ENCODE measurements at regions not wholly inside any gene's neighbourhood (a gene's known extent, or its start where the extent isn't known, plus 50 kb on each side); places are given as distances from the start of the nearest gene placed in this dataset.
A peak's percentile ranks its signal among the peaks of the same experiment; 100 is the strongest.

DNA sequence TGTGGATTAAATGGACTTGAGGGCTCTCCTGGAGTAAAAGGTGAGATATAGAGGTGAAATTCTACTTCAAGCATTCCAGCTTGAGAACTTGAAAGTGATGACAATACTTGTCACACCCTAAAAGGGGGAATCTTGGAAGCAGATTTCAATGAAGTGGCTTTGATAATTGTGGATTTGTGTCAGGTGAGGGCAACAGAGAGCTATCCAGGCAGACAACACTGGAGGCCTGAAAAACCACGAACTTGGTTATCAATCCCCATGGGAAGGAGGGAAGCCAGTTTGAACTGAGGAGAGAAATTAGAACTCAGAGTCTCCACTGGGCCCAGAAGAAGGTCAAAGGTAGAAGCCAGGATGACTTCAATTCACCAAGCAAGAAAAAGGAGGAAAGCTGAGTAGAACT lies 263.9 kb downstream of the FIGN start:
- intact Hi-C loops (cut with DNase I), result no loop called here
- no peak overlapping the region for H3K4me3 ChIP-seq
- no peak overlapping the region for H3K27ac ChIP-seq
- TF ChIP-seq, protein P1, sequence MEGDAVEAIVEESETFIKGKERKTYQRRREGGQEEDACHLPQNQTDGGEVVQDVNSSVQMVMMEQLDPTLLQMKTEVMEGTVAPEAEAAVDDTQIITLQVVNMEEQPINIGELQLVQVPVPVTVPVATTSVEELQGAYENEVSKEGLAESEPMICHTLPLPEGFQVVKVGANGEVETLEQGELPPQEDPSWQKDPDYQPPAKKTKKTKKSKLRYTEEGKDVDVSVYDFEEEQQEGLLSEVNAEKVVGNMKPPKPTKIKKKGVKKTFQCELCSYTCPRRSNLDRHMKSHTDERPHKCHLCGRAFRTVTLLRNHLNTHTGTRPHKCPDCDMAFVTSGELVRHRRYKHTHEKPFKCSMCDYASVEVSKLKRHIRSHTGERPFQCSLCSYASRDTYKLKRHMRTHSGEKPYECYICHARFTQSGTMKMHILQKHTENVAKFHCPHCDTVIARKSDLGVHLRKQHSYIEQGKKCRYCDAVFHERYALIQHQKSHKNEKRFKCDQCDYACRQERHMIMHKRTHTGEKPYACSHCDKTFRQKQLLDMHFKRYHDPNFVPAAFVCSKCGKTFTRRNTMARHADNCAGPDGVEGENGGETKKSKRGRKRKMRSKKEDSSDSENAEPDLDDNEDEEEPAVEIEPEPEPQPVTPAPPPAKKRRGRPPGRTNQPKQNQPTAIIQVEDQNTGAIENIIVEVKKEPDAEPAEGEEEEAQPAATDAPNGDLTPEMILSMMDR (IDR thresholded peaks at IDR 0.05), result peak in 1 of 6 experiments; percentile 11
- no peak for TF ChIP-seq POLR2A (IDR thresholded peaks at IDR 0.05)
- WGBS, 2 donors, result 0 to 25% methylated on average over 1 of the region's 1 CpG
- no peaks in the 10 kb centered on the region for H3K4me1 ChIP-seq
- no peaks in the 10 kb centered on the region for H3K27me3 ChIP-seq
- H3K9me3 ChIP-seq, result no peaks in the 10 kb centered on the region
- no peaks in the 10 kb centered on the region for H3K36me3 ChIP-seq
- DNase-seq, result no peak

DNA sequence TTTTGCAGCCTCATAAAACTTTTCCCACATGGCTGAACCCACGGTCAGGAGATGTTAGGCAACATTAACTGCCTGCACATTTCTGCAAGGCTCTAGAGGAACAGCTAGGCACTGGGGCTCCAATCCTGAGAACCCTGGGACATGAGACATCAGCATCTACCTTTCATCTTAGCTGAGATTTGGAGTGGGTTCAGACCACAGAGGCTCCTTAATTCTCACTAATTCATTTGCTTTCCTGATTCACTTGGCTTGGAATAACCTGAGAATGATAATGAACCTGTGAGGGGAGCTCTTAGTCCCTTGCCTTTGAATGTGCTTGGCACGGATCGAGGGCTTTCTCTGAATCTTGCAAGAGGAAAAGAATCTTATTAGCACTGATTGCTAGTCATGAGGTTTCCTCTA lies 266.2 kb downstream of the FIGN start:
- intact Hi-C loops (cut with DNase I), result no loop called here
- 21 to 41% methylated on average over 3 of the region's 3 CpGs for WGBS, 2 donors
- no peak for DNase-seq

DNA sequence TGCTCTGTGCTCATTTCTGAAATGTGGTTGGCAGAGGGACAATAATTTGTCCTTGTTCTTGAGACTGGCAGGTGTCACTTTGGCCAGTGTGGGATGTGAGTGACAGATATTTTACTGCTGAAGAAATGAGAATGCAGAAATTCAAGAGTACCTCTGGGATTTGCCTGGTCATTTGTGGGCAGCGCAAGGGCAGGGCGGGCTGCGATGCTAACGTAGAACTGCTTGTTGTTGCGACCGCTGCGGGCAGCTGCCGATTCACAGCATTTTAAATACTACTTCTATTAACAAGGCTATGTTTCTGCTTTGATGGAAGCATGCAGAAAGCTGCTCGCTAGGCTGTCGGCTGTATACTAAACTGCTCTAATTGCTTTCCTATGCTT lies 268.6 kb downstream of the FIGN start:
- DNase-seq, result no peak
- no peak for TF ChIP-seq POLR2A (IDR thresholded peaks at IDR 0.05)
- TF ChIP-seq, protein P1 (IDR thresholded peaks at IDR 0.05), result no peak
- H3K27ac ChIP-seq, result no peak overlapping the region
- 93 to 94% methylated on average over 8 to 10 of the region's 10 CpGs for WGBS, 2 donors
- no peaks in the 10 kb centered on the region for H3K9me3 ChIP-seq
- peaks cover 0 to 5% (median 0%) of the 10 kb centered on the region in 3 donors for H3K4me1 ChIP-seq
- intact Hi-C loops (cut with DNase I), result no loop called here
- H3K36me3 ChIP-seq, result no peaks in the 10 kb centered on the region
- no peaks in the 10 kb centered on the region for H3K27me3 ChIP-seq
- H3K4me3 ChIP-seq, result no peak overlapping the region

More for the DNA sequence above, 266.2 kb downstream of the FIGN start:
- Histone ChIP-seq H3K36me3 (no peaks in the 10 kb centered on the region), H3K27ac (no peak overlapping the region), H3K27me3 (no peaks in the 10 kb centered on the region), H3K4me3 (no peak overlapping the region), H3K4me1 (peaks cover 0 to 5% (median 0%) of the 10 kb centered on the region in 3 donors), H3K9me3 (no peaks in the 10 kb centered on the region)
- no peak for TF ChIP-seq POLR2A (IDR thresholded peaks at IDR 0.05)
- TF ChIP-seq, protein P1 (IDR thresholded peaks at IDR 0.05), result no peak

DNA sequence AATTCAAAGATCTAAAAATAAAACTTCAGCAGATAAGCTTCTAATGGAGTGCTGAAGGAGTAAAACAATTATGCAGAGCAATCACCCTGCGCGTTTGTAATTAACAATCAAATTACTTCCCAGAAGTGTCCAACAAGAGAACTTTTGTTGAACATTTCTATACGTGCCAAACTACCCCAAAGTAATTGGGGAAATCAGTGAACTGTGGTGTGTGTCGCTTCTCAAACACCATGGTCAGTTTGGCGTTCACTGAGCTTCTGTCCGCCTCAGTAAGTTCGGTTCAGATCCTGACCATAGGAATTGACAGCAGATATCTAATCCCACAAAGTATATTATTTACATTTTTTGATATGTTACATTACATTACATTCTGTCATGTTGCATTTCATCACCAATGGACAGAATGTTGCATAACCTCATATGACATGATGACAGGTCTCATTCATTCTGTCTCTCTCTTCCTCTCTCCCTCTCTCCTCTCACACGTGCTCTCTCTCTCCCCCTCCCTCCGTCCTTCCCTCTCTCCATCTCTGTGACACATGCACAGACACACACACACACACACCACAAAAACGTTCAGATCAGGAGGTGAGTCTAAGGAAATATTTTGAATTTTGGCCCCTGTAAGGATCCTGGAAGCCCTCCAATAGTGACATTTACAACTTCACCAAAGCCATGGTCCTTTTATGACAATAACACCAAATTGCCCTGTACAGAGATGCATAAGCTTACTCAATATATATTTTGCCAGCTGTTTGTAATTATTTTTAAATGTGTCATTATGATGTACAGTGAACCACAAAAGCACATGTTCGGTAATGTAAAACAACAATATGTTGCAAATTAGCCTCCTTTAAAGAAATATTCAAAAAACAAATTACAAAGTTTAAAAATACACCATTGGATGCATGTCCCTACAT lies 269.2 kb downstream of the FIGN start:
- no peak overlapping the region for H3K27ac ChIP-seq
- peaks cover 0 to 5% (median 0%) of the 10 kb centered on the region in 3 donors for H3K4me1 ChIP-seq
- no peak for DNase-seq
- intact Hi-C loops (cut with DNase I), result no loop called here
- 74 to 75% methylated on average over 11 of the region's 11 CpGs for WGBS, 2 donors
- H3K9me3 ChIP-seq, result no peaks in the 10 kb centered on the region
- no peaks in the 10 kb centered on the region for H3K27me3 ChIP-seq
- H3K36me3 ChIP-seq, result no peaks in the 10 kb centered on the region
- H3K4me3 ChIP-seq, result no peak overlapping the region
- TF ChIP-seq POLR2A (IDR thresholded peaks at IDR 0.05), result no peak
- TF ChIP-seq, protein P1 (IDR thresholded peaks at IDR 0.05), result no peak

DNA sequence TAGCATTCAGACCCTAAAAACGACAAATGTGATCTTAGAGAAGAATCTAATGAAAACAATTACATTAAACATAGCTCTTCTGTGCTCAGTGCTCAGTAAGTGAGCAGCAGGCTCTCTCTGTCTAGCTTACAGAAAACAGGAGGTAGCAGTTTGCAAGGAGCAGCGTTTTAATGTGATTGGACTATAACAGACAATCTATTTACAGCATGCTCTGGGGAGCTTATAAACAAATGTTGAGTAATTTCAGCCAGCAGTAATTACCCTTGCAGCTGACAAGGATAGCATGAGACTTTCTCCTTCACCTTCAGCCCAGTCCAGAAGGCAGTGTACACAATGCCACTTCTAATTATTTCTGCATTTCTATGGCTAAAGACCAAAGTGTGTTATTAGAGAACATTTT lies 270.4 kb downstream of the FIGN start:
- no peak for TF ChIP-seq POLR2A (IDR thresholded peaks at IDR 0.05)
- TF ChIP-seq, protein P1 (IDR thresholded peaks at IDR 0.05), result no peak
- Histone ChIP-seq H3K4me1 (peaks cover 0 to 5% (median 0%) of the 10 kb centered on the region in 3 donors), H3K9me3 (no peaks in the 10 kb centered on the region), H3K4me3 (no peak overlapping the region), H3K27ac (no peak overlapping the region), H3K36me3 (no peaks in the 10 kb centered on the region), H3K27me3 (no peaks in the 10 kb centered on the region)
- intact Hi-C loops (cut with DNase I), result no loop called here
- DNase-seq, result no peak
- 30 to 35% methylated on average over 2 of the region's 2 CpGs for WGBS, 2 donors

Data from esophagus squamous epithelium (tissue), 5 donors.